Liver (tissue), 8 donors: ENCODE measurements at regions not wholly inside any gene's neighbourhood (a gene's known extent, or its start where the extent isn't known, plus 50 kb on each side); places are given as distances from the start of the nearest gene placed in this dataset.

ENCODE experiments used
- DNase-seq: peaks from one replicate; pipeline ENCODE4 v3.0.0-alpha.2; 2017; ENCODE audit warnings: low spot score
- H3K27ac ChIP-seq, 2 donors: one replicate each; pipeline ENCODE4 v1.7.0; 2013; ENCODE audit warnings: inconsistent platforms in 2 of 2, low read length in 2 of 2, control low read depth in 1 of 2, low read depth in 1 of 2, mild to moderate bottlenecking in 1 of 2
- H3K27me3 ChIP-seq, 4 donors: one replicate each; pipeline versions ENCODE4 v1.6.1 to v1.7.0; 2013; ENCODE audit warnings: low read length in 3 of 4, inconsistent platforms in 1 of 4, mild to moderate bottlenecking in 1 of 4, moderate library complexity in 1 of 4; ENCODE audit not compliant: control insufficient read depth in 4 of 4, insufficient read depth in 4 of 4
- H3K36me3 ChIP-seq, 4 donors: one replicate each; pipeline versions ENCODE4 v1.6.1 to v1.7.0; 2013; ENCODE audit warnings: low read length in 3 of 4, mild to moderate bottlenecking in 3 of 4, low read depth in 1 of 4, moderate library complexity in 1 of 4; ENCODE audit not compliant: control insufficient read depth in 4 of 4, insufficient read depth in 3 of 4
- H3K4me1 ChIP-seq, 4 donors: one replicate each; pipeline versions ENCODE4 v1.6.1 to v1.7.0; 2013; ENCODE audit warnings: low read length in 3 of 4, mild to moderate bottlenecking in 3 of 4, moderate library complexity in 1 of 4; ENCODE audit not compliant: control insufficient read depth in 4 of 4, insufficient read depth in 4 of 4
- H3K4me3 ChIP-seq, 3 donors: one replicate each; pipeline versions ENCODE4 v1.6.1 to v1.7.0; 2013; ENCODE audit warnings: low read length in 3 of 3, control low read depth in 1 of 3, low read depth in 1 of 3, mild to moderate bottlenecking in 1 of 3
- H3K9ac ChIP-seq, 2 donors: one replicate each; pipeline ENCODE4 v1.7.0; 2013; ENCODE audit warnings: low read length in 2 of 2, mild to moderate bottlenecking in 2 of 2, moderate library complexity in 2 of 2, control low read depth in 1 of 2, low read depth in 1 of 2
- H3K9me3 ChIP-seq, 4 donors: one replicate each; pipeline versions ENCODE4 v1.6.1 to v1.7.0; 2013; ENCODE audit warnings: low read length in 3 of 4; ENCODE audit not compliant: control insufficient read depth in 4 of 4
- EGR1 ChIP-seq, 2 donors: IDR thresholded peaks; 2 replicates each; pipeline ENCODE4 v1.6.1; 2016 to 2018; ENCODE audit warnings: antibody characterized with exemption in 2 of 2, low read depth in 2 of 2
- FOXA1 ChIP-seq: IDR thresholded peaks from 2 replicates; pipeline ENCODE4 v1.6.1; 2016; ENCODE audit warnings: antibody characterized with exemption
- FOXA2 ChIP-seq: IDR thresholded peaks from 2 replicates; pipeline ENCODE4 v1.6.1; 2016; ENCODE audit warnings: antibody characterized with exemption
- GABPA ChIP-seq, 2 donors: IDR thresholded peaks in 1 of 2; conservative IDR thresholded peaks in 1 of 2; 2 replicates each; pipeline ENCODE4 v1.6.1; 2016; ENCODE audit warnings: antibody characterized with exemption in 2 of 2, mild to moderate bottlenecking in 1 of 2, moderate library complexity in 1 of 2
- HNF4A ChIP-seq, 2 donors: conservative IDR thresholded peaks; 2 replicates each; pipeline ENCODE4 v1.6.1; 2016; ENCODE audit warnings: antibody characterized with exemption in 2 of 2, mild to moderate bottlenecking in 2 of 2
- HNF4G ChIP-seq: IDR thresholded peaks from 2 replicates; pipeline ENCODE4 v1.6.1; 2016; ENCODE audit warnings: antibody characterized with exemption
- JUND ChIP-seq, 2 donors: IDR thresholded peaks; 2 replicates each; pipeline ENCODE4 v1.6.1; 2016; ENCODE audit warnings: antibody characterized with exemption in 2 of 2
- NR2F2 ChIP-seq: IDR thresholded peaks from 2 replicates; pipeline ENCODE4 v1.6.1; 2016; ENCODE audit warnings: antibody characterized with exemption
- RAD21 ChIP-seq, 2 donors: IDR thresholded peaks; 2 replicates each; pipeline ENCODE4 v1.6.1; 2016; ENCODE audit warnings: antibody characterized with exemption in 2 of 2, mild to moderate bottlenecking in 2 of 2
- RXRA ChIP-seq, 2 donors: IDR thresholded peaks; 2 replicates each; pipeline ENCODE4 v1.6.1; 2017 to 2018; ENCODE audit warnings: antibody characterized with exemption in 2 of 2, mild to moderate bottlenecking in 1 of 2
- SP1 ChIP-seq: IDR thresholded peaks from 2 replicates; pipeline ENCODE4 v1.6.1; 2018; ENCODE audit warnings: antibody characterized with exemption, mild to moderate bottlenecking
- TAF1 ChIP-seq: conservative IDR thresholded peaks from 2 replicates; pipeline ENCODE4 v1.6.1; 2016; ENCODE audit warnings: antibody characterized with exemption, mild to moderate bottlenecking
- YY1 ChIP-seq: IDR thresholded peaks from 2 replicates; pipeline ENCODE4 v1.6.1; 2016; ENCODE audit warnings: antibody characterized with exemption, mild to moderate bottlenecking
- WGBS: extraction: QIAGEN DNeasy Blood & Tissue Kit; methylation state at CpG from one replicate; pipeline ENCODE4 v1.1.7; 2013; 5-methylcytosine and 5-hydroxymethylcytosine counted together
- TF ChIP-seq, protein P1 (sequence below): IDR thresholded peaks from 2 replicates; pipeline ENCODE4 v1.6.1; 2016; ENCODE audit warnings: antibody characterized with exemption
- TF ChIP-seq, protein P2 (sequence below): IDR thresholded peaks from 2 replicates; pipeline ENCODE4 v1.6.1; 2016; ENCODE audit warnings: antibody characterized with exemption
- TF ChIP-seq, protein P3 (sequence below): fragments of 150-350 bp; IDR thresholded peaks from 2 replicates; pipeline ENCODE4 v1.5.1; 2017; ENCODE audit warnings: improper control_type of control experiment, low read depth, low read length; ENCODE audit not compliant: missing input control
- TF ChIP-seq, protein P4 (sequence below): IDR thresholded peaks from 2 replicates; pipeline ENCODE4 v1.6.1; 2016; ENCODE audit warnings: antibody characterized with exemption
- TF ChIP-seq, protein P5 (sequence below): IDR thresholded peaks from 2 replicates; pipeline ENCODE4 v1.6.1; 2016; ENCODE audit warnings: antibody characterized with exemption, mild to moderate bottlenecking
- donor health status: healthy.
- donor health status: healthy.
- donor health status: healthy.
- donor health status: healthy.
- donor health status: healthy.

DNA sequence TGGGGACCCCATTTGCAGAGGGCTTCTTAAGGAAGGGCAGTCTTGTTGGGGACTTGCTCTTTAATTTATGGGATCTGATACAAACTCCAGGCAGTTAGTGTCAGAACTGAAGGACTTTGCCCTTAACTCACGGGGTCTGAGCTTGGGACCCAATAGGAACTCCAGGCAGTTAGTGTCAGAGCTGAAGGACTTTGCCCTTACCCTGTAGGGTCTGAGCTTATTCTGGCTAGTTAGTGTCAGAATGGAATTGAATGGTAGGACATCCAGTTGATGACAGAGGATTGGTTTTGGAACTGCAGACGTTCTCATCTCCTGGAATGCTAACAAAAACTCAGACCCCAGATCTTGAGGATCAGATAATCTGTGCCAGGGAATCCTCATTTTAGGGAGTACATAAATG is 256.9 kb upstream of the COPS8 start:
- H3K27me3 ChIP-seq = no peaks in the 10 kb centered on the region
- 26% methylated on average over 2 of the region's 2 CpGs for WGBS
- no peak for DNase-seq
- H3K27ac ChIP-seq = peak overlapping the region; percentile 60
- H3K9ac ChIP-seq = no peak overlapping the region
- no peak for TF ChIP-seq FOXA2
- TF ChIP-seq, protein P1, sequence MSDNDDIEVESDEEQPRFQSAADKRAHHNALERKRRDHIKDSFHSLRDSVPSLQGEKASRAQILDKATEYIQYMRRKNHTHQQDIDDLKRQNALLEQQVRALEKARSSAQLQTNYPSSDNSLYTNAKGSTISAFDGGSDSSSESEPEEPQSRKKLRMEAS = peak; percentile 53
- TF ChIP-seq FOXA1 = no peak
- no peak for TF ChIP-seq EGR1 (IDR thresholded peaks at IDR 0.05; ENCODE audit: low read depth in 2 of 2)
- peak; percentile 36 for TF ChIP-seq NR2F2
- TF ChIP-seq, protein P2, sequence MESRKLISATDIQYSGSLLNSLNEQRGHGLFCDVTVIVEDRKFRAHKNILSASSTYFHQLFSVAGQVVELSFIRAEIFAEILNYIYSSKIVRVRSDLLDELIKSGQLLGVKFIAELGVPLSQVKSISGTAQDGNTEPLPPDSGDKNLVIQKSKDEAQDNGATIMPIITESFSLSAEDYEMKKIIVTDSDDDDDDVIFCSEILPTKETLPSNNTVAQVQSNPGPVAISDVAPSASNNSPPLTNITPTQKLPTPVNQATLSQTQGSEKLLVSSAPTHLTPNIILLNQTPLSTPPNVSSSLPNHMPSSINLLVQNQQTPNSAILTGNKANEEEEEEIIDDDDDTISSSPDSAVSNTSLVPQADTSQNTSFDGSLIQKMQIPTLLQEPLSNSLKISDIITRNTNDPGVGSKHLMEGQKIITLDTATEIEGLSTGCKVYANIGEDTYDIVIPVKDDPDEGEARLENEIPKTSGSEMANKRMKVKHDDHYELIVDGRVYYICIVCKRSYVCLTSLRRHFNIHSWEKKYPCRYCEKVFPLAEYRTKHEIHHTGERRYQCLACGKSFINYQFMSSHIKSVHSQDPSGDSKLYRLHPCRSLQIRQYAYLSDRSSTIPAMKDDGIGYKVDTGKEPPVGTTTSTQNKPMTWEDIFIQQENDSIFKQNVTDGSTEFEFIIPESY = peak; percentile 63
- TF ChIP-seq HNF4A (conservative IDR thresholded peaks at IDR 0.05) = peak; percentile 100
- peak; percentile 100 for TF ChIP-seq HNF4G
- peak; percentile 100 for TF ChIP-seq SP1
- TF ChIP-seq TAF1 = peak; percentile 79
- TF ChIP-seq RAD21 (IDR thresholded peaks at IDR 0.05) = peak; percentile 41 to 69
- peak; percentile 44 for TF ChIP-seq YY1
- TF ChIP-seq, protein P3, sequence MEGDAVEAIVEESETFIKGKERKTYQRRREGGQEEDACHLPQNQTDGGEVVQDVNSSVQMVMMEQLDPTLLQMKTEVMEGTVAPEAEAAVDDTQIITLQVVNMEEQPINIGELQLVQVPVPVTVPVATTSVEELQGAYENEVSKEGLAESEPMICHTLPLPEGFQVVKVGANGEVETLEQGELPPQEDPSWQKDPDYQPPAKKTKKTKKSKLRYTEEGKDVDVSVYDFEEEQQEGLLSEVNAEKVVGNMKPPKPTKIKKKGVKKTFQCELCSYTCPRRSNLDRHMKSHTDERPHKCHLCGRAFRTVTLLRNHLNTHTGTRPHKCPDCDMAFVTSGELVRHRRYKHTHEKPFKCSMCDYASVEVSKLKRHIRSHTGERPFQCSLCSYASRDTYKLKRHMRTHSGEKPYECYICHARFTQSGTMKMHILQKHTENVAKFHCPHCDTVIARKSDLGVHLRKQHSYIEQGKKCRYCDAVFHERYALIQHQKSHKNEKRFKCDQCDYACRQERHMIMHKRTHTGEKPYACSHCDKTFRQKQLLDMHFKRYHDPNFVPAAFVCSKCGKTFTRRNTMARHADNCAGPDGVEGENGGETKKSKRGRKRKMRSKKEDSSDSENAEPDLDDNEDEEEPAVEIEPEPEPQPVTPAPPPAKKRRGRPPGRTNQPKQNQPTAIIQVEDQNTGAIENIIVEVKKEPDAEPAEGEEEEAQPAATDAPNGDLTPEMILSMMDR = no peak
- TF ChIP-seq JUND (IDR thresholded peaks at IDR 0.05) = peak; percentile 67 to 72
- TF ChIP-seq, protein P4, sequence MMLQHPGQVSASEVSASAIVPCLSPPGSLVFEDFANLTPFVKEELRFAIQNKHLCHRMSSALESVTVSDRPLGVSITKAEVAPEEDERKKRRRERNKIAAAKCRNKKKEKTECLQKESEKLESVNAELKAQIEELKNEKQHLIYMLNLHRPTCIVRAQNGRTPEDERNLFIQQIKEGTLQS = no peak
- TF ChIP-seq RXRA (IDR thresholded peaks at IDR 0.05) = peak; percentile 82 to 88
- TF ChIP-seq GABPA (IDR thresholded peaks at IDR 0.05 in 1 of 2, conservative IDR thresholded peaks at IDR 0.05 in 1 of 2) = no peak
- TF ChIP-seq, protein P5, sequence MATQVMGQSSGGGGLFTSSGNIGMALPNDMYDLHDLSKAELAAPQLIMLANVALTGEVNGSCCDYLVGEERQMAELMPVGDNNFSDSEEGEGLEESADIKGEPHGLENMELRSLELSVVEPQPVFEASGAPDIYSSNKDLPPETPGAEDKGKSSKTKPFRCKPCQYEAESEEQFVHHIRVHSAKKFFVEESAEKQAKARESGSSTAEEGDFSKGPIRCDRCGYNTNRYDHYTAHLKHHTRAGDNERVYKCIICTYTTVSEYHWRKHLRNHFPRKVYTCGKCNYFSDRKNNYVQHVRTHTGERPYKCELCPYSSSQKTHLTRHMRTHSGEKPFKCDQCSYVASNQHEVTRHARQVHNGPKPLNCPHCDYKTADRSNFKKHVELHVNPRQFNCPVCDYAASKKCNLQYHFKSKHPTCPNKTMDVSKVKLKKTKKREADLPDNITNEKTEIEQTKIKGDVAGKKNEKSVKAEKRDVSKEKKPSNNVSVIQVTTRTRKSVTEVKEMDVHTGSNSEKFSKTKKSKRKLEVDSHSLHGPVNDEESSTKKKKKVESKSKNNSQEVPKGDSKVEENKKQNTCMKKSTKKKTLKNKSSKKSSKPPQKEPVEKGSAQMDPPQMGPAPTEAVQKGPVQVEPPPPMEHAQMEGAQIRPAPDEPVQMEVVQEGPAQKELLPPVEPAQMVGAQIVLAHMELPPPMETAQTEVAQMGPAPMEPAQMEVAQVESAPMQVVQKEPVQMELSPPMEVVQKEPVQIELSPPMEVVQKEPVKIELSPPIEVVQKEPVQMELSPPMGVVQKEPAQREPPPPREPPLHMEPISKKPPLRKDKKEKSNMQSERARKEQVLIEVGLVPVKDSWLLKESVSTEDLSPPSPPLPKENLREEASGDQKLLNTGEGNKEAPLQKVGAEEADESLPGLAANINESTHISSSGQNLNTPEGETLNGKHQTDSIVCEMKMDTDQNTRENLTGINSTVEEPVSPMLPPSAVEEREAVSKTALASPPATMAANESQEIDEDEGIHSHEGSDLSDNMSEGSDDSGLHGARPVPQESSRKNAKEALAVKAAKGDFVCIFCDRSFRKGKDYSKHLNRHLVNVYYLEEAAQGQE = peak; percentile 91
- H3K4me3 ChIP-seq = no peak overlapping the region
- peaks cover 7 to 33% (median 24%) of the 10 kb centered on the region in 4 donors for H3K4me1 ChIP-seq
- H3K36me3 ChIP-seq = no peaks in the 10 kb centered on the region
- H3K9me3 ChIP-seq = no peaks in the 10 kb centered on the region
